ENCODE measurements at regions not wholly inside any gene's neighbourhood (a gene's known extent, or its start where the extent isn't known, plus 50 kb on each side); places are given as distances from the start of the nearest gene placed in this dataset.

DNA sequence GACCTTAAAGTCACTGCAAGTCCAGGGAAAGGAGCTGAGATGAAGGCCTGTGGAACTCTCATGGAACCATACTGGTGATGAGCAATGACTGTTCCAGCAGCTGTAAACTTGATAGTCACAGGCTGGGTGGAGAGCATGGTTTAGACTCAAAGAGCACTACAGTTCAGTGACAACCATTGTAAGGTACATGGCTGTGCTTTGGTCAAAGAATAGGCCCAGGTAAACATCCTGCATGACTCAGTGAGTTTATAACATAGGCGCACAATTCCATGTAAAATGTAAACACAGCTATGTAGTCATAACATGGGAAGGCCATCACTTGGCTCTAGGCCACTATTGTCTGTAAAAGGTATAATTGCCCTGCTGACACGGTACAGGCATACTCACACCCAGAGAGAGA, 119.3 kb upstream of the FSCB start:
- Histone ChIP-seq H2AFZ (ENCODE audit: low read length) (no peak overlapping the region), H3K9me3 (ENCODE audit: control insufficient read depth, insufficient read depth, low read depth, low read length) (no peaks in the 10 kb centered on the region), H3K79me2 (ENCODE audit: control insufficient read depth, insufficient read depth, low read length) (no peaks in the 10 kb centered on the region), H3K27me3 (ENCODE audit: control insufficient read depth, insufficient read depth, low read length) (no peaks in the 10 kb centered on the region), H4K20me1 (ENCODE audit: control insufficient read depth, extremely low read depth, insufficient read depth, low read length) (no peaks in the 10 kb centered on the region), H3K4me1 (ENCODE audit: control insufficient read depth, extremely low read depth, insufficient read depth, low read length) (no peaks in the 10 kb centered on the region), H3K36me3 (ENCODE audit: control insufficient read depth, insufficient read depth, low read length) (no peaks in the 10 kb centered on the region), H3K27ac (ENCODE audit: insufficient read depth, low read length) (no peak overlapping the region), H3K4me3 (replicated peaks in 1 of 4; ENCODE audit: control extremely low read depth in 1 of 4, insufficient read depth in 1 of 4, low read depth in 3 of 4, low read length in 4 of 4) (no peak overlapping the region), H3K9ac (ENCODE audit: insufficient read depth, low read length) (no peak overlapping the region), H3K4me2 (ENCODE audit: extremely low read depth, insufficient read depth, low read length) (no peak overlapping the region)
- TF ChIP-seq CTCF (conservative IDR thresholded peaks at IDR 0.05 in 1 of 2, IDR thresholded peaks at IDR 0.05 in 1 of 2; ENCODE audit: low read depth in 1 of 2, low read length in 2 of 2) = no peak
- TF ChIP-seq EZH2 (IDR thresholded peaks at IDR 0.05; ENCODE audit: low read length, missing control alignments) = no peak
- DNase-seq (ENCODE audit: low read depth in 2 of 2) = no peak

DNA sequence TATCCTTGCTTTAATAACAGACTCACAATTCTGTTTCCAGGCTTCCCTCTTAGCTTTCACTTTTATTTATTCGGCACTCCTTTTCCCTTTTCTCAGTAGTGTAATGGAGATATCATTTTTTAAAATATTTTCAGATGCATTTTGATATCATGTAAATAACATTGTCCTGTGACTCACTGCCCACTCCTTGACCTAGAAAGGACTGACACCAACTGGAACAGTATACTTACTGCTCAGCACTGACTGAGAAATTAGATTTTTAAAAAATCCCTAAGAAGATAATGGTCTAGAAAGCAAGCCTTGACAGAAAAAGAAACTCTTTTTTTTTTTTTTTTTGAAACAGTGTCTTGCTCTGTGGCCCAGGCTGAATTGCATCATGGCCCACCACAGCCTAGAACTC, 118.0 kb upstream of the FSCB start:
- no peaks in the 10 kb centered on the region for H3K79me2 ChIP-seq (ENCODE audit: control insufficient read depth, insufficient read depth, low read length)
- no peaks in the 10 kb centered on the region for H3K9me3 ChIP-seq (ENCODE audit: control insufficient read depth, insufficient read depth, low read depth, low read length)
- H3K4me1 ChIP-seq (ENCODE audit: control insufficient read depth, extremely low read depth, insufficient read depth, low read length) = no peaks in the 10 kb centered on the region
- no peak for DNase-seq (ENCODE audit: low read depth in 2 of 2)
- H3K27ac ChIP-seq (ENCODE audit: insufficient read depth, low read length) = no peak overlapping the region
- TF ChIP-seq CTCF (conservative IDR thresholded peaks at IDR 0.05 in 1 of 2, IDR thresholded peaks at IDR 0.05 in 1 of 2; ENCODE audit: low read depth in 1 of 2, low read length in 2 of 2) = no peak
- no peak for TF ChIP-seq EZH2 (IDR thresholded peaks at IDR 0.05; ENCODE audit: low read length, missing control alignments)
- H2AFZ ChIP-seq (ENCODE audit: low read length) = no peak overlapping the region
- no peak overlapping the region for H3K9ac ChIP-seq (ENCODE audit: insufficient read depth, low read length)
- no peaks in the 10 kb centered on the region for H3K36me3 ChIP-seq (ENCODE audit: control insufficient read depth, insufficient read depth, low read length)
- no peaks in the 10 kb centered on the region for H3K27me3 ChIP-seq (ENCODE audit: control insufficient read depth, insufficient read depth, low read length)
- no peak overlapping the region for H3K4me2 ChIP-seq (ENCODE audit: extremely low read depth, insufficient read depth, low read length)
- H4K20me1 ChIP-seq (ENCODE audit: control insufficient read depth, extremely low read depth, insufficient read depth, low read length) = no peaks in the 10 kb centered on the region
- H3K4me3 ChIP-seq (replicated peaks in 1 of 4; ENCODE audit: control extremely low read depth in 1 of 4, insufficient read depth in 1 of 4, low read depth in 3 of 4, low read length in 4 of 4) = no peak overlapping the region

- no peak overlapping the region for H2AFZ ChIP-seq (ENCODE audit: low read length)
- no peak overlapping the region for H3K27ac ChIP-seq (ENCODE audit: insufficient read depth, low read length)
- TF ChIP-seq CTCF (conservative IDR thresholded peaks at IDR 0.05 in 1 of 2, IDR thresholded peaks at IDR 0.05 in 1 of 2; ENCODE audit: low read depth in 1 of 2, low read length in 2 of 2) (no peak), EZH2 (IDR thresholded peaks at IDR 0.05; ENCODE audit: low read length, missing control alignments) (no peak)
- no peaks in the 10 kb centered on the region for H3K79me2 ChIP-seq (ENCODE audit: control insufficient read depth, insufficient read depth, low read length)
- H3K4me3 ChIP-seq (replicated peaks in 1 of 4; ENCODE audit: control extremely low read depth in 1 of 4, insufficient read depth in 1 of 4, low read depth in 3 of 4, low read length in 4 of 4) = no peak overlapping the region
- no peaks in the 10 kb centered on the region for H3K9me3 ChIP-seq (ENCODE audit: control insufficient read depth, insufficient read depth, low read depth, low read length)
- H3K4me2 ChIP-seq (ENCODE audit: extremely low read depth, insufficient read depth, low read length) = no peak overlapping the region
- H4K20me1 ChIP-seq (ENCODE audit: control insufficient read depth, extremely low read depth, insufficient read depth, low read length) = no peaks in the 10 kb centered on the region
- DNase-seq (ENCODE audit: low read depth in 2 of 2) = peak in 1 of 2 donors; percentile 16
- H3K4me1 ChIP-seq (ENCODE audit: control insufficient read depth, extremely low read depth, insufficient read depth, low read length) = no peaks in the 10 kb centered on the region
- no peaks in the 10 kb centered on the region for H3K36me3 ChIP-seq (ENCODE audit: control insufficient read depth, insufficient read depth, low read length)
- no peaks in the 10 kb centered on the region for H3K27me3 ChIP-seq (ENCODE audit: control insufficient read depth, insufficient read depth, low read length)
- H3K9ac ChIP-seq (ENCODE audit: insufficient read depth, low read length) = no peak overlapping the region
Observed at GRCh38 chr14:44620121-44621019, 113.3 kb upstream of the FSCB start.

Measured in fibroblast of lung (primary cell).